Fibroblast of the aortic adventitia (primary cell): ENCODE measurements at regions not wholly inside any gene's neighbourhood (a gene's known extent, or its start where the extent isn't known, plus 50 kb on each side); places are given as distances from the start of the nearest gene placed in this dataset.
"Not testable (repeated sequence)": the region's sequence is repeated elsewhere in the genome, so short reads cannot be mapped to it uniquely, and the experiment has no call there.

Experiments used
- DNase-seq: peaks from one replicate; pipeline ENCODE4 v3.0.0-alpha.2; 2010; ENCODE audit warnings: low read depth
- H3K4me3 ChIP-seq: 2 replicates; pipeline ENCODE4 v1.5.1; 2011; ENCODE audit warnings: low read depth, mild to moderate bottlenecking, control low read depth, low read length, moderate library complexity
- TF ChIP-seq, protein P1 (sequence below): IDR thresholded peaks from 2 replicates; pipeline ENCODE4 v1.5.1; 2011; ENCODE audit warnings: mild to moderate bottlenecking, low read length, control low read depth, inconsistent platforms; ENCODE audit not compliant: insufficient read depth

DNA sequence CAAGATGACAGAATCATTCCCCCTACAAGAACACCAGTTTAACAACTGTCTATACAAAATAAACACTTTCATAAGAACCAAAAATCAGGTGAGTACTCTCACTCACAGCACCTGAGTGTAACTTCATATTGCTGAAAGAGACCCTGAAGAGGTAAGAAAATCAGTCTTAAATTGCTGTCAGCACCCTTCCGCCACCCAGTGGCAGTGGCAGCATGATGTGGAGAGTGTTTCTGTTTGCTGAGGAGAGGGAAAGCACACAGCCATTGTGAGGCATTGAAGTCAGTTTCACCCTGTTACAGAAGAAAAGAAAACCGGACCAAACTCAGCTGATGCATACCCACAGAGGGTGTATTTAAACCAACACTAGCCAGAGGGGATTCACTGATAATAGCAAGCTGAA, 1240.8 kb upstream of the CRIM1 start:
- no peak overlapping the region for H3K4me3 ChIP-seq
- TF ChIP-seq, protein P1, sequence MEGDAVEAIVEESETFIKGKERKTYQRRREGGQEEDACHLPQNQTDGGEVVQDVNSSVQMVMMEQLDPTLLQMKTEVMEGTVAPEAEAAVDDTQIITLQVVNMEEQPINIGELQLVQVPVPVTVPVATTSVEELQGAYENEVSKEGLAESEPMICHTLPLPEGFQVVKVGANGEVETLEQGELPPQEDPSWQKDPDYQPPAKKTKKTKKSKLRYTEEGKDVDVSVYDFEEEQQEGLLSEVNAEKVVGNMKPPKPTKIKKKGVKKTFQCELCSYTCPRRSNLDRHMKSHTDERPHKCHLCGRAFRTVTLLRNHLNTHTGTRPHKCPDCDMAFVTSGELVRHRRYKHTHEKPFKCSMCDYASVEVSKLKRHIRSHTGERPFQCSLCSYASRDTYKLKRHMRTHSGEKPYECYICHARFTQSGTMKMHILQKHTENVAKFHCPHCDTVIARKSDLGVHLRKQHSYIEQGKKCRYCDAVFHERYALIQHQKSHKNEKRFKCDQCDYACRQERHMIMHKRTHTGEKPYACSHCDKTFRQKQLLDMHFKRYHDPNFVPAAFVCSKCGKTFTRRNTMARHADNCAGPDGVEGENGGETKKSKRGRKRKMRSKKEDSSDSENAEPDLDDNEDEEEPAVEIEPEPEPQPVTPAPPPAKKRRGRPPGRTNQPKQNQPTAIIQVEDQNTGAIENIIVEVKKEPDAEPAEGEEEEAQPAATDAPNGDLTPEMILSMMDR = no peak
- no peak for DNase-seq

DNA sequence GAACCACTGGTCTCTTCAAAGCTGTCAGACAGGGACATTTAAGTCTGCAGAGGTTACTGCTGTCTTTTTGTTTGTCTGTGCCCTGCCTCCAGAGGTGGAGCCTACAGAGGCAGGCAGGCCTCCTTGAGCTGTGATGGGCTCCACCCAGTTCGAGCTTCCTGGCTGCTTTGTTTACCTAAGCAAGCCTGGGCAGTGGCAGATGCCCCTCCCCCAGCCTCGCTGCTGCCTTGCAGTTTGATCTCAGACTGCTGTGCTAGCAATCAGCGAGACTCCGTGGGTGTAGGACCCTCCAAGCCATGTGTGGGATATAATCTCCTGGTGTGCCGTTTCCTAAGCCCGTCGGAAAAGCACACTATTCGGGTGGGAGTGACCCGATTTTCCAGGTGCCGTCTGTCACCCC, 1243.2 kb upstream of the CRIM1 start:
- H3K4me3 ChIP-seq, DNase-seq: not testable (repeated sequence)

DNA sequence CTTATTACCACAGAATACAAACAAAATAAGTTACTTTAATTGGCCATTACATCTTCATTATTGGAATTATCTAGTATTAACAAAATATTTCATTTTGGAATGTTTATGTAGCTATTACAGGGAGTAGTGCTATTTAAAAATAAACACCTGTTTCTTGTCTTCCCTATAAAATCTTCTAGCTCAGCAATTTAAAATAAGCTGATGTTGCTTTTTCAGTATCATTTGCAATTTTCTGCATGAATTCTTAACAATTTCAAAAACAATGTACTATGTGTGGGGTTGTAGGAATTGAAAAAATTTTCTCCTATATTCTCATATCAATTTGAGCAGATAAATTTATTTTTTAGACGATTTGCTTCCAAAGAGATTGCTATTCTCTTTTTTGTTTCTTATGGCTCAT, 1251.3 kb upstream of the CRIM1 start:
- no peak overlapping the region for H3K4me3 ChIP-seq
- TF ChIP-seq, protein P1 = no peak
- DNase-seq = no peak

DNA sequence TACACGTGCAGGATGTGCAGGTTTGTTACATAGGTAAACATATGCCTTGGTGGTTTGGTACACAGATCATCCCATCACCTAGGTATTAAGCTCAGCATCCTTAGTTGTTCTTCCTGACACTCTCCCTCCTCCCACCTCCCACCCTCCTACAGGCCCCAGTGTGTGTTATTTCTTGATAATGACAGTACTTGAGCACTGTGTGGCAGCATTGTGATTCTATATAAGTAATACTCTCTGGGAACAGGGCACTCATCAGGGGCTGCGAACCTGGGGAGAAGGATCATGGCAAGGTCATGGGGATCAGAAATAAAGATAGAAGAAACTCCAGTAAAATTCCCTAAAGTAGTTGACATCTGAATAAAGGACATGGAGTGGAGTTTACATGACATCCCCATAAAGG, 1256.2 kb upstream of the CRIM1 start:
- no peak overlapping the region for H3K4me3 ChIP-seq
- DNase-seq = no peak
- TF ChIP-seq, protein P1 = no peak

DNA sequence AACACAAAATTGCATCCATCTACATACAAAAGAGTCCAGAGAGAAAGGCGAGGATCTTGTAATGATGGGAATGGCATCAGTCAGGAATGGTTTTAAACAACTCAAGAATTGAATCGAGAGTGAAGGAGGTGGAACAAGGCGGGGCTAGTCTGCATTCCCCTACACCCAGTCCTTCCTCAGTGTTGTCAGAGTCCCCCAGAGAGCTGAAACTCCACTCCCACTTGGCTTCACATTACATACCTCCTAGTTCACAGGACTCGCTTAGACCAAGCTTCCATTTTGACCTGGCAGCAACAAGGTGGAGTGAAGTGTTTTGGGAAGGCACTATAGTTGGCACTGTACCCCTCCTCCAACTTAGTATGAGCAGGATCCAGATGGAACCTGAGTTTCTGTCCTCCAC, 1273.5 kb upstream of the CRIM1 start:
- no peak for DNase-seq
- TF ChIP-seq, protein P1 = no peak
- H3K4me3 ChIP-seq = no peak overlapping the region

DNA sequence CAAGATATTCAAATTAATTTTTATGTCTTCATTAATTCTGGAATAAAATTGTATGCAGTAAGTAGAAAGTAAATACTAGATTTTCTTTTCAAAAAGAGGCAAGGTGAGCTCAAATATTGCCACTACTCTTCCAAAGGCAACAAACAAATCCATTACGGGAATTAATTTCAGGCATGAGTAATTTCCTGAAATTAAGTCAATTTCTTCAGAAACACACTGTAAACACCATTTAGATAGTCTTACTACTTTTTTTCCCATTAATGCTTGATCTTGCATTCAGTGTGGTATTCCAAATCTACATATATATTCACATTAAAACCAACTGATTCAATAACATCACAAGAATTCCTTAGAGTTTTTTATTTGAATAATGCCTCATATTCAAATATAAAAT, 1274.0 kb upstream of the CRIM1 start:
- no peak for DNase-seq
- H3K4me3 ChIP-seq = no peak overlapping the region
- TF ChIP-seq, protein P1 = no peak

DNA sequence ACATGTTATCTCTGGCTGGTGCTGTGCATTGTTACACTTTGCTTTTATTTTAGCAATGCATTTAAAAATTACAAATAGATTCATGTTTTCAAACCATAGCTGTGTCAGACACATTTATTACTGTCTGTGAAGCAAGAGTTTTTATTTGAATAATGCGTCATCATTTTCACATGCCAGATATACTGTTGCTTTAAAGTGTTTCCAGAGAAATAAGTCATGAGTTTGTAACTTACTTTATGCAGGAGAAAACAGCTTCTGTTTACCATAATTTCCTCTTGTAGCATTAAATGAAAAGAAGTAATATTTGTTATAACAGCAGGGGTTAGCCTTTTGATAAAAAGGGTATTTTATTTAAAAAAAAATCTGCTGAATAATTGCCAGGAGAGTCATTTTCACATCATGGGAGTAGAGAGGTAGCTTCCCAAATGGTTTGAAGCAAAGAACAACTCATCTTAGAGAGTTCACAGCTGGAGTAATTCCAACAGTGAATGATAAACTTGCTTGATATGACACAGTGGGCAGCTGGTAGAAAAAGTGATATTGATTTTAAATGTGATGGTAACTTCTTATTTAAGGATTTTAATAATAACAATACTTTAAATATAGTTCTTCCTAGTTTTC, 1274.5 kb upstream of the CRIM1 start:
- TF ChIP-seq, protein P1 = no peak
- DNase-seq = no peak
- H3K4me3 ChIP-seq = no peak overlapping the region
